GM12878 (cell line): ENCODE measurements at regions not wholly inside any gene's neighbourhood (a gene's known extent, or its start where the extent isn't known, plus 50 kb on each side); places are given as distances from the start of the nearest gene placed in this dataset.

Experiments used
- ATAC-seq: fragments of 200-7000 bp; cut with Tn5 transposase; 3 replicates; pipeline ENCODE4 v1.9.1; 2020; ENCODE audit warnings: mild to moderate bottlenecking, moderate library complexity
- BruUV-seq: library from RNA; stranded (reverse); fragments of 400-500 nt; replicated peaks from 2 replicates; lab custom pipeline; 2021; lab: Mats Ljungman, UMichigan
- CTCF ChIA-PET: fragments of 300-600 bp; sonication (Branson Sonifier 250); formaldehyde crosslinking; extraction: SDS; loops from one replicate; lab custom pipeline; 2021; ENCODE audit warnings: inconsistent platforms; lab: Yijun Ruan, JAX
- POLR2A ChIA-PET: fragments of 350-600 bp; formaldehyde crosslinking; extraction: SDS; loops from one replicate; lab custom pipeline; 2021; ENCODE audit warnings: inconsistent platforms; lab: Charles Lee
- RAD21 ChIA-PET: fragments of 300-600 bp; sonication (Branson Sonifier 250); formaldehyde crosslinking; loops from one replicate; lab custom pipeline; 2023; ENCODE audit warnings: antibody characterized with exemption; ENCODE audit not compliant: unreplicated experiment; lab: Charles Lee
- SMC1A ChIA-PET: fragments of 300-600 bp; sonication (Branson Sonifier 250); formaldehyde crosslinking; loops from one replicate; lab custom pipeline; 2023; ENCODE audit not compliant: unreplicated experiment, uncharacterized antibody; lab: Charles Lee
- DNase-seq: peaks from one replicate; pipeline ENCODE4 v3.0.0-alpha.2; 2011; ENCODE audit warnings: low read depth, low spot score
- FAIRE-seq: peaks from 3 replicates; lab custom pipeline; 2011; peaks lifted over from hg19 to GRCh38; lab: Jason Lieb, UNC
- H2AFZ ChIP-seq: 2 replicates; pipeline ENCODE4 v1.6.0; 2011; ENCODE audit warnings: low read depth, low read length, control low read depth; ENCODE audit not compliant: control insufficient read depth
- H3K27ac ChIP-seq: 2 replicates; pipeline ENCODE4 v1.5.1; 2011; ENCODE audit warnings: control low read depth; ENCODE audit not compliant: control insufficient read depth, insufficient read depth
- H3K27me3 ChIP-seq, 2 experiments: replicated peaks in 1 of 2; 2 replicates each; pipeline versions ENCODE4 v1.6.0 to v1.6.1; 2011; ENCODE audit warnings: low read length in 1 of 2; ENCODE audit not compliant: control insufficient read depth in 2 of 2, insufficient read depth in 2 of 2
- H3K36me3 ChIP-seq, 2 experiments: 2 replicates each; pipeline ENCODE4 v1.5.1; 2011; ENCODE audit warnings: low read length in 1 of 2; ENCODE audit not compliant: control insufficient read depth in 2 of 2, insufficient read depth in 2 of 2
- H3K4me1 ChIP-seq: 2 replicates; pipeline ENCODE4 v1.6.1; 2011; ENCODE audit warnings: mild to moderate bottlenecking, low read length, moderate library complexity, mixed read lengths; ENCODE audit not compliant: control insufficient read depth, insufficient read depth
- H3K4me2 ChIP-seq: 2 replicates; pipeline ENCODE4 v1.6.0; 2011; ENCODE audit warnings: control low read depth; ENCODE audit not compliant: control insufficient read depth, insufficient read depth
- H3K4me3 ChIP-seq: fragments of 200-600 bp; sonication (generic); 2 replicates; pipeline ENCODE4 v1.5.1; 2016
- H3K79me2 ChIP-seq: 2 replicates; pipeline ENCODE4 v1.6.0; 2011; ENCODE audit warnings: low read length; ENCODE audit not compliant: control insufficient read depth, insufficient read depth
- H3K9ac ChIP-seq: 2 replicates; pipeline ENCODE4 v1.8.0; 2011; ENCODE audit warnings: low read length, control low read depth, mixed read lengths; ENCODE audit not compliant: control insufficient read depth, insufficient read depth
- H3K9me3 ChIP-seq: replicated peaks from 3 replicates; pipeline ENCODE4 v1.5.1; 2011; ENCODE audit warnings: mild to moderate bottlenecking, low read length; ENCODE audit not compliant: control insufficient read depth, insufficient read depth
- H4K20me1 ChIP-seq: 2 replicates; pipeline ENCODE4 v1.6.0; 2011; ENCODE audit not compliant: control insufficient read depth, insufficient read depth
- CEBPB ChIP-seq, 2 experiments: fragments of 150-350 bp in 1 of 2; IDR thresholded peaks; 2 replicates each; pipeline ENCODE4 v1.6.1; 2012 to 2014; ENCODE audit warnings: low read depth in 2 of 2, low read length in 2 of 2, borderline replicate concordance in 1 of 2, inconsistent platforms in 1 of 2
- JUNB ChIP-seq: IDR thresholded peaks from 2 replicates; pipeline ENCODE4 v1.6.1; 2016; ENCODE audit warnings: antibody characterized with exemption, mild to moderate bottlenecking
- MEF2A ChIP-seq: IDR thresholded peaks from 2 replicates; pipeline ENCODE4 v1.6.1; 2011; ENCODE audit warnings: low read depth, mild to moderate bottlenecking, low read length, moderate library complexity; ENCODE audit not compliant: insufficient read depth
- MYB ChIP-seq: fragments of 150-350 bp; IDR thresholded peaks from 2 replicates; pipeline ENCODE4 v1.6.1; 2014; ENCODE audit warnings: mild to moderate bottlenecking, low read depth, low read length, borderline replicate concordance
- NR2C2 ChIP-seq: IDR thresholded peaks from 2 replicates; pipeline ENCODE4 v1.6.1; 2011; ENCODE audit warnings: borderline replicate concordance, low read depth; ENCODE audit not compliant: control insufficient read depth, insufficient read length
- PML ChIP-seq: IDR thresholded peaks from 2 replicates; pipeline ENCODE4 v1.6.1; 2012; ENCODE audit warnings: low read length, inconsistent platforms
- RAD21 ChIP-seq: IDR thresholded peaks from 2 replicates; pipeline ENCODE4 v1.6.1; 2011; ENCODE audit warnings: mild to moderate bottlenecking, low read depth, low read length, moderate library complexity; ENCODE audit not compliant: insufficient read depth
- RAD51 ChIP-seq: fragments of 450-650 bp; IDR thresholded peaks from 2 replicates; pipeline ENCODE4 v1.6.1; 2016; ENCODE audit warnings: moderate library complexity, mild to moderate bottlenecking, inconsistent platforms
- TBL1XR1 ChIP-seq: IDR thresholded peaks from 2 replicates; pipeline ENCODE4 v1.6.1; 2012; ENCODE audit warnings: low read depth, low read length, improper control_type of control experiment
- ZNF217 ChIP-seq: fragments of 450-650 bp; IDR thresholded peaks from 2 replicates; pipeline ENCODE4 v1.6.1; 2017; ENCODE audit warnings: antibody characterized with exemption, mild to moderate bottlenecking
- ZZZ3 ChIP-seq: IDR thresholded peaks from 2 replicates; pipeline ENCODE4 v1.6.1; 2011; ENCODE audit warnings: low read depth; ENCODE audit not compliant: control insufficient read depth, insufficient read length
- WGBS: methylation state at CpG from one replicate; pipeline ENCODE4 v1.1.6; 2016; ENCODE audit warnings: low lambda C conversion rate; ENCODE audit not compliant: insufficient replicate concordance, insufficient coverage; ENCODE audit errors: missing lambda C conversion rate; 5-methylcytosine and 5-hydroxymethylcytosine counted together
- in situ Hi-C: fragments of 300-500 bp; cut with MboI; formaldehyde crosslinking; loops from 9 replicates; pipeline ENCODE4 v1.14.3; 2018; ENCODE audit warnings: mixed read lengths
- intact Hi-C: fragments of 100-400 bp; cut with micrococcal nuclease; formaldehyde crosslinking; loops from one replicate; pipeline ENCODE4 v1.14.2; 2022; ENCODE audit not compliant: unreplicated experiment

GRCh38 chr6:157741948-157742556 is 81.0 kb upstream of the SNX9 start:
- Histone ChIP-seq H3K4me1 (no peaks in the 10 kb centered on the region), H3K4me2 (no peak overlapping the region), H3K9ac (no peak overlapping the region), H3K27ac (no peak overlapping the region), H3K4me3 (no peak overlapping the region), H3K27me3 (peaks cover 0 to 2% of the 10 kb centered on the region in 2 experiments; a peak in 2 of 4 replicates), H3K9me3 (no peaks in the 10 kb centered on the region; the same call in 2 of the 3 replicates), H3K36me3 (no peaks in the 10 kb centered on the region), H2AFZ (no peak overlapping the region), H3K79me2 (no peaks in the 10 kb centered on the region), H4K20me1 (no peaks in the 10 kb centered on the region)
- intact Hi-C loops (no loop called here), in situ Hi-C loops (no loop called here)
- POLR2A ChIA-PET, result no interaction called here
- CTCF ChIA-PET, result no interaction called here
- FAIRE-seq (no peak), DNase-seq (no peak), ATAC-seq (no peak)
- no TSS peak for BruUV-seq
- RAD21 ChIA-PET, result no interaction called here
- TF ChIP-seq ZNF217, result no peak
- no peak for TF ChIP-seq MEF2A
- no peak for TF ChIP-seq MYB
- no peak for TF ChIP-seq ZZZ3
- TF ChIP-seq RAD21, result no peak
- no peak for TF ChIP-seq JUNB
- TF ChIP-seq CEBPB (IDR thresholded peaks at IDR 0.05; ENCODE audit: borderline replicate concordance in 1 of 2, low read depth in 2 of 2, low read length in 2 of 2), result no peak
- no peak for TF ChIP-seq NR2C2
- TF ChIP-seq PML, result no peak
- TF ChIP-seq RAD51, result no peak
- no peak for TF ChIP-seq TBL1XR1
- 40% methylated on average over 5 of the region's 5 CpGs for WGBS
- SMC1A ChIA-PET, result no interaction called here
